GM12878 (cell line): ENCODE measurements at regions not wholly inside any gene's neighbourhood (a gene's known extent, or its start where the extent isn't known, plus 50 kb on each side); places are given as distances from the start of the nearest gene placed in this dataset.

Source experiments
- ATF3 ChIP-seq: IDR thresholded peaks from 2 replicates; pipeline ENCODE4 v1.6.1; 2011; ENCODE audit warnings: low read depth, mild to moderate bottlenecking, low read length, moderate library complexity, borderline replicate concordance; ENCODE audit errors: extremely low read depth
- BACH1 ChIP-seq: fragments of 450-650 bp; IDR thresholded peaks from 2 replicates; pipeline ENCODE4 v1.6.1; 2017; ENCODE audit warnings: mild to moderate bottlenecking, borderline replicate concordance
- BCL11A ChIP-seq: IDR thresholded peaks from 2 replicates; pipeline ENCODE4 v1.6.1; 2011; ENCODE audit warnings: low read depth, low read length
- BHLHE40 ChIP-seq, 2 experiments: fragments of 450-650 bp in 1 of 2; IDR thresholded peaks; 2 replicates each; pipeline ENCODE4 v1.6.1; 2011 to 2017; ENCODE audit warnings: low read depth in 2 of 2, borderline replicate concordance in 1 of 2, improper control_type of control experiment in 1 of 2, low read length in 1 of 2, mild to moderate bottlenecking in 1 of 2
- CHD4 ChIP-seq: fragments of 200-600 bp; sonication (generic); IDR thresholded peaks from 2 replicates; pipeline ENCODE4 v1.6.1; 2016; ENCODE audit warnings: mild to moderate bottlenecking
- E2F8 ChIP-seq: fragments of 450-650 bp; IDR thresholded peaks from 2 replicates; pipeline ENCODE4 v1.6.1; 2018; ENCODE audit warnings: mild to moderate bottlenecking, low read depth, moderate library complexity; ENCODE audit not compliant: partially characterized antibody
- ESRRA ChIP-seq: IDR thresholded peaks from 2 replicates; pipeline ENCODE4 v1.6.1; 2012; ENCODE audit warnings: mild to moderate bottlenecking, low read length, improper control_type of control experiment
- HDAC2 ChIP-seq: fragments of 200-600 bp; sonication (generic); IDR thresholded peaks from 2 replicates; pipeline ENCODE4 v1.6.1; 2017
- KLF5 ChIP-seq: fragments of 450-650 bp; IDR thresholded peaks from 2 replicates; pipeline ENCODE4 v1.6.1; 2014; ENCODE audit warnings: mild to moderate bottlenecking; ENCODE audit not compliant: partially characterized antibody
- MEF2A ChIP-seq: IDR thresholded peaks from 2 replicates; pipeline ENCODE4 v1.6.1; 2011; ENCODE audit warnings: low read depth, mild to moderate bottlenecking, low read length, moderate library complexity; ENCODE audit not compliant: insufficient read depth
- NFYB ChIP-seq: IDR thresholded peaks from 2 replicates; pipeline ENCODE4 v1.6.1; 2011; ENCODE audit warnings: low read depth, mild to moderate bottlenecking, low read length, improper control_type of control experiment, moderate library complexity; ENCODE audit not compliant: insufficient read depth
- RAD51 ChIP-seq: fragments of 450-650 bp; IDR thresholded peaks from 2 replicates; pipeline ENCODE4 v1.6.1; 2016; ENCODE audit warnings: moderate library complexity, mild to moderate bottlenecking, inconsistent platforms
- USF1 ChIP-seq: IDR thresholded peaks from 2 replicates; pipeline ENCODE4 v1.6.1; 2011; ENCODE audit warnings: borderline replicate concordance, low read depth, mild to moderate bottlenecking, moderate library complexity, mixed read lengths, low read length; ENCODE audit not compliant: insufficient read depth; ENCODE audit errors: extremely low read length
- ZBTB11 ChIP-seq: fragments of 450-650 bp; formaldehyde crosslinking; IDR thresholded peaks from 2 replicates; pipeline ENCODE4 v1.5.0; 2022; ENCODE audit warnings: mild to moderate bottlenecking, missing genetic modification characterization
- ZNF217 ChIP-seq: fragments of 450-650 bp; IDR thresholded peaks from 2 replicates; pipeline ENCODE4 v1.6.1; 2017; ENCODE audit warnings: antibody characterized with exemption, mild to moderate bottlenecking
- ZNF687 ChIP-seq: fragments of 450-650 bp; IDR thresholded peaks from 2 replicates; pipeline ENCODE4 v1.6.1; 2017; ENCODE audit warnings: mild to moderate bottlenecking, moderate library complexity

GRCh38 chr22:45064313-45065278 is 54.8 kb upstream of the PHF21B start (continued):
- TF ChIP-seq HDAC2 (no peak), ZBTB11 (CRISPR knock-in tag) (no peak), ZNF217 (no peak), MEF2A (0 out of 2 replicates have a peak, but pooled peaks have one; percentile 7), NFYB (no peak), CHD4 (no peak), ESRRA (no peak), ZNF687 (no peak), RAD51 (peak; percentile 54; the same call in 1 of the 2 replicates), ATF3 (no peak), BHLHE40 (IDR thresholded peaks at IDR 0.05; ENCODE audit: borderline replicate concordance in 1 of 2, low read depth in 2 of 2, low read length in 1 of 2) (peak; percentile 91 to 95), E2F8 (no peak), BCL11A (peak; percentile 55), KLF5 (peak; percentile 20), USF1 (no peak), BACH1 (no peak)
